Brain pericyte (primary cell): ENCODE measurements at regions not wholly inside any gene's neighbourhood (a gene's known extent, or its start where the extent isn't known, plus 50 kb on each side); places are given as distances from the start of the nearest gene placed in this dataset.

ENCODE experiments used
- DNase-seq: peaks from one replicate; pipeline ENCODE4 v3.0.0-alpha.2; 2012; ENCODE audit warnings: low read depth, low spot score

DNA sequence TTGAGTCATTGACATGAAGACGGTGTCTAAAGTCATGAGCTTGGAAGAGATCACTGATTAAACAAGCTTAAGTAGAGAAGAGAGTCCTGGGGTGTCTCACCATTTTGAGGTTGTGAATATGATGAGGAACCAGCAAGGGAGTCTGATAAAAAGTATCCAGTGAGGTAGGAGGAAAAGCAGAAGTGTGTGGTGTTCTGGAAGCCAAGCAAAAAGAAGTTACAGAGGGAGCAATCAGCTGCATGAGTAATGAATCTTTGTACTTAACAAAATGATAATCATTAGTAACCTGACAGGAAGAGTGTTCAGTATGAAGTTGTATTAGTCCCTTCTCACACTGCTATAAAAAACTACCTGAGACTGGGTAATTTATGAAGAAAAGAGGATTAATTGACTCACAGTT, 131.3 kb downstream of the C11orf87 start:
- no peak for DNase-seq

DNA sequence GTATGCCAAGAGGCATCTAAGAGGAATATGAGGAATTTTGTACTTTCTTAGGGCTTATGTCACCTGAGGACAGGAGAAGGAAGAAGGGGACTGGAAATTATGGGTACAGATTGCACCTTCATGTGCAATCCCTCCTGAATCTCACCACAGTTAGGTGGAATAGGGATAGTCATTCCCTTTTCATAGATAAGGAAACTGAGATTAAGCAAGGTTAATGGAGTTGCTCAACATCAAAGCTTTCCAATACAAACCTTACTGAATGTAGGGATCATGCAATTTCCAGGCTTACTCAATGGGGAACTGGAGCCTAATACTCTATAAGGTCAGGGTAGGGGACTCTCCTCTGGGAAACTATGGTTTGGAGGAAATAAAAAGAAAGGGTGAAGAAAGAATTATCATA, 133.0 kb downstream of the C11orf87 start:
- DNase-seq, result no peak

DNA sequence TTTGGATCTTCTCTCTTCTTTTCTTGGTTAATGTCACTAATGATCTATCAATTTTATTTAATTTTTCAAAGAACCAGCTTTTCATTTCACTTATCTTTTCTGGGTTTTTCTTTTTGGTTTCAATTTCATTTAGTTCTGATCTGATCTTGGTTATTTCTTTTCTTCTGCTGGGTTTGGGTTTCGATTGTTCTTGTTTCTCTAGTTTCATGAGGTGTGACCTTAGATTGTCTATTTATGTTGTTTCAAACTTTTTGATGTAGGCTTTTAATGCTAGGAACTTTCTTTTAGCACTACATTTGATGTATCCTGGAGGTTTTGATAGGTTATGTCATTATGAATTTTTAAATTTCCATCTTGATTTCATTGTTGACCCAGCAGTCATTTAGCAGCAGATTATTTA, 142.3 kb downstream of the C11orf87 start:
- no peak for DNase-seq

DNA sequence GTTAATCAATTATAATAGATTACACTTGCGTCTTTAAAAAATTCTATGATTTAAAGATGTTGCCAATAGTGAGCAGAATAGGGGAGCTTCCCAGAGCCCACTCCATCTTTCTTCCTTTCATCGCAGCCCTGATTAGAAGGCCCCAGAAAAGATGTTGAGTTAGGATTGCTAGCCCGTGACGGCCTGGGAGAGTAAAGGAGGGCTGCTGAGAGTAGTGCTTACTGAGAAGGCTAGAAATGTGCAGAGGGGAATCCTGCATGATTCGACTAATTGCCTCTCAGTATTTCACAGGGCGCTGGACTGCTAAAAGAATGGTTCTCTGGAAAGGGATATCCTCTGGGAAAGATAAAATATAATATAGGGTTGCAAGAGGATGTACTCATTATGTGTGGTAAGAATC, 160.5 kb downstream of the C11orf87 start:
- DNase-seq, result no peak

DNA sequence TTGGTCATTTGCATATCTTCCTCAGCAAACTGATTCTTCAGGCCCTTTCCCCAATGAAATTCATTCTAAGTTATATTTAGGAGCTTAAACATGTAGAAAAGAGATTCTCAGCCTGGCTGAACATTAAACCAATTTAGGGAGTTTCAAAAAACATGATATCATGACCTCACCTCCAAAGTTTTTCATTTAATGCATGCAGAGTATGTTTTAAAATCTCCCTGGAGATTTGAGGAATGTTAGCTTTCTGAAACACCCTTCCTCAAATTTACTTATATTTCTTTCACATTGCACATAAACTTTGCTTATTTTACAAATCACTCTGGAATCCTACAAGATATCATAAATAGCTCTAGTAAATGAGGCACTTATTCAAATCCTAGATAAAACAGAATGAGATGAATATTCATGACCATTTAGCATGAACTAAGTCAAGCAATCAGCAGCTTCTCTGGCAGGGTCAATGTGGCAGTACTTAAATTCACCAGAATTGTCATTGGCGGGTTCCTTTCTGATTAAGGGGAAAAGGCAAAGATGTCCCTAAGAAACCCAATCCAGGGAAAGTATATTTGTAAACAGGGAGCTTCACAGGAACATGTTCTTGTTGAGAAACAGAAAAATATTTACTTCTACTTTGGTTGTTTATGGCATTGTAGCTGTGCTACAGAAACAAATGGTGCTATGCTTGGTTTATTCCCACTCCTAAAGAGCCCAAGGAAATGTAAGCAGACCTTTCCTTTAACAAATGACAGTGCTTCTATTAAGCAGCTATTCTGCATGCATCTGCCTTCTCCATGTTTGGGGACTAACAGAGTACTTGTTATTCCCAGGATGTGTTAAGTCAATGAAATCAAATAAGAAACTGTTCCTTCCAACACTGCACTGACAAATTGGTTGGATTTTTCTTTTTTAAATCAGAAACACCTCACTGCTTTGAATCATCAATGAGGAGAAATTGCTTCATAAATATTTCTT, 162.3 kb downstream of the C11orf87 start:
- DNase-seq, result no peak

DNA sequence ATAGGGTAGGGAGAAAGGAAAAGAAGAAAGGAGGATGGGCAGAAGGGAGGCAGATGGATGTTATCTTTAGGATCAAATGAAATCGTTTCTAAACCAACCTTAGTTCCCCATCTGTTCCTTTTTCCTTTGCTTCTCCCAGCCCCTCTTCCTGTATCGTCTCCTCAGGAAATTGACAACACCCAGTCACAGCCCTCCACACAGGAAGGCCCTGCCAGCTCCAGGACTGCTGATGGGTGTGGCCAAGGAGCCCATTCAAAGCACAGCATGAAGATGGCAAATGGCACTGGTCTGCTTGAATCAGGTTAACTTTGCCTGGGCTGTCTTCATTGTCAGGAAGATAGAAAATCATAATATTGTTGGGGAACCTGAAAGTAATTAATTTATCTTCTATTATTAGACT, 164.8 kb downstream of the C11orf87 start:
- no peak for DNase-seq

DNA sequence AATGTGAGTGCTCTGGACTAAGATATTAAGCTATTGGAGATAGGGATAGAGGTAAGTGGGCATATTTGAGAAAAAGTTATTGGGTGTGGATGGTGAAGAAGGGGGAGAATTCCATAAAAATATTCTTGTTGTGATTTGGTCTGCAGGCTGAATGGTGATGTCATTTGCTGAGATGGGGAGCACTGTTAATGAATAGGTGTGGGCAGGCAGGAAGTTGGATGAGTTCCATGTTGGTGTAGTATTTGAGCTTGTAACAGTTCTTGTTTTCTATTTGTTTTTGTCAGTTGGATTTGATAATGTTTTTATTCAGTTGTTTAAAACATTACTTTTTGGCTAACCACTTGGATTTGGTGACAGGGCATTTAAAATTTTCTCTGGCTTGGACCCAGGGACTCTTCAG, 168.8 kb downstream of the C11orf87 start:
- no peak for DNase-seq

DNA sequence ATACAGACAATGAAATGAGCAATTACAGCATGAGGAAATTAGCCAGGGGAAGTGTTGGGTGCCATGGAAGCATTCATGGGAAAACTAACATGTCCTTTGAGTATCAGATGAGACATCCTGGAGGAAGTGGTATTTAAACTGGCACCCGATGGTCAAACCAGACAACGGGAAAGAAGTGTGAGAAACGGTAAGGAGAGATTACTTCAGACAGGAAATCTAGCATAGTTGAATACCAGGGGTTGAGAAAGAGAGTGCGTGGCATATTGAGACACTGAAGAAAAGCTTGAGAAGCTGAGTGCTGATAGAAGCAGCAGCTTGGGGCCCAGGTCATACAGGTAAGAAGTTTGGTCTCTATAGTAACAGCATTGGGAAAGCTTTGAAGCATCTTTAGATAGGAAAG, 175.3 kb downstream of the C11orf87 start:
- DNase-seq, result no peak

DNA sequence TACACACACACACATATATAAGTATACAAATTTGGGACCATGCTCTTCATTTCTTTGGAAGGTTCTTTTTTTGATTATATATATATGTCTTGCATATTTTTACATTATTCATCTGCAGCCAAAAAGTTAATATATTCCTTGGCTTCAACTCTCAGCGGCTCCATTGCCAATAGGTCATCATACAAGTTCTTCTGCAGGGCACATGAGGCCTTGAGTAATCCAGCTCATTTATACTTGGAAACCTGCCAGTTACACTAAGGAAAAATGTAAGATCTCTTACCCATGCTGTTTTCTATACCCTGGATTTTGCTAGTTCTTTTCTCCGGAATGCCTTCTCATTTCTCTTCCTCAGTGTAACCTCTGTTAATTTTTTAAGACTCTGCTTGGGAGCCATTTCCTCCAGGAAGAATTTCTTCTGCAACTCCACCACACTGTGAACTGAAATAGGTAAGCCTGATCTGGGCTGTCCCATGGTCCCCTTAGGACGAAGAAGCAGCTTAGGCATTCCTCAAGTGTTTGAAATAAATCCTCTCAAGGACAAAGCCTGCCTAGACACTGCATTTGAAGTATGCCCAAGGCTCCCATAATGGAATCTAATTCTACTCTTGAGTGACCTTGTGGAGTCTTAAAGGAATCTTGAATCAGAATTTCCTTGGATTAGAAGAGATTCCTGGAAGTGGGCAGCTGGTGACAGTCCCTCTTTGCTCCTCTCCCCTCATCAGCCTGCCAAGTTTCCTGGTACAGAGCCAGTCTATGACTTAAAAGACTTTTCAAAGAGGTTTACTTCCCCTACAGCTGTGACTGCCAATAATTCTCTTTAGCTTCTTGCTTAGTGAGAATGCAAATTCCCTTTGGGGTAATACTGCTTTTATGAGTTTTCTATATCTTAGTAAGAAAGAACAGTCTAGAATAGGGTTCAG, 182.8 kb downstream of the C11orf87 start:
- DNase-seq, result no peak

DNA sequence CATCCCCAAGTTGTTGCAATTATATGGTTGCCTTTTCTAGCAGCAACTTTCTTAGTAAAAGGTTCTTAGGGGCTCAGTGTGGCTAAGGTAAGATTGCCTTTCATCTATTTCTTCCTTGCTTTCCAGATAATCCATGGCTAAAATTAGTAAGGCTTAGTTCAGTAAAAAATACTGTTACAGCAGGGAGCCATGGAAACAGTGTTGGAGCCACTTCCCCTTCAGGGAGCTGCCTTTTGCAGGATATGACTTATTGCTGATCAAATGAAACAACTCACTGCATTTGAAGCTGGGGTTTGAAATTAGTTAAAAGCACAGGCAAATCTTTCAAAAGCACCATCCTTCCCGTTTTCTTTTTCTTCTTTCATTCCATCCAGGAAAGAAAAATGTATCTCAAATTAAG, 184.3 kb downstream of the C11orf87 start:
- DNase-seq, result no peak

DNA sequence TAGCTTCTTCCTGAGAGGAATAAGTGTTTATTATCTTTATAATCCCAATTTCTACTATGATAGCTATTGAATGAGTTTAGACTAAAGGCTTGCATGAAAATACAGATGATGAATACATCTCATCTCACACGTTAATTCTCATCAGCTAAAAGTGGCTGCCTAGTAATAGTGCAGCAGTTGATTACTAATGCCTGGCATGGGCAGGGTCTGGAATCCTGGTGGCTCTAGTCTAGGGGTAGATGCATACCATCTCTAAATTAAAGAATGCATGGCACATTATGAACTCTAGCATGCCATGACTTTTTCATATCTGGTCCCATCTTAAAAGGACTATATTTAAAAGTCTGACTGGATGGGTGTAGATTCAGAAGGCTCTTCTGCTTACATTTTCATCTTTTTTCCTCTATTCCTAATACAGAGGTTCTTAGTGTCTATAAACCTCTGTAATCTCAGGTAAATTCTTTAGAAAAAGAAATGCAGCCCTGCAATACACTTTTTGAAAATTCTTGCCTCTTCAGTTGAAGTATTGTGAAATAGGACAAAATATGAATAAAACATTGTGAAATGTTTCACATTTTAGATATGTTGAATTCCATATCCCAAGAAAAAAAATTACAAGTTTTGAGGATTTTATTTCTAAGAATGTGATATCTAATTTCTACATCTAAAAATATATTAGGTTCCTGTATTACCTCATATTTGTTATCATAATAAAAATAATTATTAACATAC, 187.6 kb downstream of the C11orf87 start:
- no peak for DNase-seq

DNA sequence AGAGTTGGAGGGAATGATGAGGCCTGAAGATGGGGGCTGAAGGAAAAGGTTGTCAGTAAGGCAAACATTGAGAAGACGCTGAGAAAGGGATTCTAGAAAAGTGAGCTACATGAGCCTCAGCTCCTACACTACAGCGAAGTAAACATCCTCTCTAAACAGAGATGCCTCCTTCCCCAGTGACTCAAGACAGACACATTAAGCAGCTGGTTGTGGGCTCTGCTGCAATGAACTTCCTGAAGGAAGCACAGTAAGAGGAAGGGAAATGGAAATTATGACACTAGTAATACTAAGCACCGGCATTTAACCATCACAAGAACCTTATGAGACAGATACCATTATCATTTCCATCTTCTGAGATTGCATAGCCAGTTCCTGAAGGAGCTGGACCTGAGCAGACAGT, 190.5 kb downstream of the C11orf87 start:
- DNase-seq, result no peak

DNA sequence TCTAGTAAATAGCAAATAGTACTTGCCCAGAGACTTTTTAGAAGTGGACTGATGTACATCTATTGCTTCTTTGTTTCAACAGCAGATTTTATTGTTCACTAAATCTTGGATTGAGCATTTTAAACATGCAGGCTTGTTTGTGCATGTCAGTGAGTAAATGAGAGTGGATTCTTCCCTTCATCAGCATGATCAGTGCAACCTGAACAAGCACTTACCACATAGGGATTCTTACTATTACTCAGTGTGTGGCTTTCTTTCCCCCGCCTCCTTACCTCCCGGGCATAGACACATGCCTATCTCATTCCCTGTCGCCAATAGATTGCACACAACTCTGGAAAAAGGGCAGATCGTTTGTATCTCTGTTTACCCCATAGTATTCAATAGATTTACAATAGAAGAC, 197.5 kb downstream of the C11orf87 start:
- DNase-seq, result no peak

DNA sequence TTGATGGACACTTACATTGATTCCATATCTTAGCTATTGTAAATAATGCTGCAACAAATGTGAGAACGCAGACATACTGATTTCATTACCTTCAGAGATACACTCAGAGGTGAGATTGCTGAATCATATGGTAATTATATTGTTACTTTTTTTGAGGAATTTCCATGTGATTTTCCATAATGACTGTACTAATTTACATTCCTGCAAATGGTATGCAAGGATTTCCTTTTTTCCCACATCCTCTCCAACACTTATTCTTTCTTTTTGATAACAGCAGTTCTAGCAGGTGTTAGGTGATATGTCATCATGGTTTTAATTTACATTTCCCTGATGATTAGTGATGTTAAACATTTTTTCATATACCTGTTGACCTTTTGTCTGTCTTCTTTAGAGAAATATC, 207.7 kb downstream of the C11orf87 start:
- no peak for DNase-seq

DNA sequence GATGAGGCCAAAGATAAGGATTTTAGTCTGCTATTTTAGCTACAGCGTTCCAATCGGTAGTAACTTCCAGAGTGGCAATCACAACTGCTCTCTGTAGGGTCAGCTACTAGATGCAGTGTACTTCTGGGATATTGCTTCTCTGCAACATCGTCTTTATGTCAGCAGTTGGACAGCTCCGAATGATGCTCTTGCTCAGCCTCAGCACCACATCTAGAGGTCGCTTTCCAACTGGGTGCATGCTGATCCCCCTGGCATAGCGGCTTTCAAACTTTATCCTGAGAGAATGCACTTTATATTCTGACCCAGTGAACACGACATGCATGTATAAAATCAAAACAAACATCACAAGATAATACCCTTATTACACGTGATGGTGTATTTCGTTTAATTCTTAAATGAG, 219.6 kb downstream of the C11orf87 start:
- no peak for DNase-seq

DNA sequence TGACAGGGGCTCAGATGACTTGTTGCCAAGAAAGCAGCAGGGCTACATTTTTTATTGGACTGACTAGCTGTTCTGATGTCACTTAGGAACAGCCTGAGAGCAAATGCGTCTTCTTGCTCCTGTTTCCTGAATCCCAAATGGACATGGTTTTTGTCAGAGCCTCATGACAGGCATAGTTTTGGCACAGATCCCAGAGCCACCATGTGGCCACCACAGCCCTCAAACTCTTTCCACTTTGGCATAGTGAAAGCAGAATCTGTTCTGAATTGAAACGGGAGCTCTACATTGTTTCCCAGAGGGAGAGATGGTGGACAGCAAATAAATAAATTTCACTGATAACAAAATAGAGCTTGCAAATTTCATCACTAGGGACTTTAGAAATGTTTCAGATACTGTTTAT, 222.2 kb downstream of the C11orf87 start:
- no peak for DNase-seq

DNA sequence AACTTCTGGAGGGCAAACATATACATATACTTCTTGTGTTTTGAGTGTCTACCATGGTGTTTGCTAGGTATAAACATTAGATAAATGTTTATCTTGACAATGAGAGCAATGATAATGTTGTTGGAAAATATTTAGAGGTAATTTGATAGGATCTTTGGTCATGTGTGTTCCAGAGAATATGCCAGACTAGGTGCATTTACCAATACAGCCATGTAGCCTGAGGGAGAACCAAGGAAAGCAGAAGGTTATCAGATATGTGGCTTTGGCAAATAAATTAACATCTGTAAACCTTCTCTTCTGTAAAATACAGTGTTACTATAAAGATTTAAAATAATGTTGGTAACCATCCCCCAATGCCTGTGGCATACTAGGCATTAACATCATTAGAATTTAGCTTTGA, 226.8 kb downstream of the C11orf87 start:
- no peak for DNase-seq

DNA sequence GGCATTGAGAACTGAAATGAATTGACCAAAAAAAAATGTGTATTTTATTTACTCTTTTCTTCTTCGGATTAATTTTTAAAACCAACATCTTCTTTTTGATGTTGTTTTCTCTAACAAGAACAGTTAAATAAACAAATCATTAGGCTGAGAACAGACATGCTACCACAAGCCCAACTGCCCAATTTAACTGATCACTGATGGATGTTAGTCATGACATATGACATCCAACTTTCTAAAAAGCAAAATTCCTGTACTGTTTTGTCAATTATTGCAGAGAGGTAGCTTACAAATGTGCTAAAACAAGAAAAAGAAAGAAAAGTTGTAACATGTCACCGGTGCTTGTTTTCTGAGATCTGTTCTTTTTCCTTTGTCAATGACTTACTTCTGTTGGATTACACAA, 232.1 kb downstream of the C11orf87 start:
- DNase-seq, result no peak

DNA sequence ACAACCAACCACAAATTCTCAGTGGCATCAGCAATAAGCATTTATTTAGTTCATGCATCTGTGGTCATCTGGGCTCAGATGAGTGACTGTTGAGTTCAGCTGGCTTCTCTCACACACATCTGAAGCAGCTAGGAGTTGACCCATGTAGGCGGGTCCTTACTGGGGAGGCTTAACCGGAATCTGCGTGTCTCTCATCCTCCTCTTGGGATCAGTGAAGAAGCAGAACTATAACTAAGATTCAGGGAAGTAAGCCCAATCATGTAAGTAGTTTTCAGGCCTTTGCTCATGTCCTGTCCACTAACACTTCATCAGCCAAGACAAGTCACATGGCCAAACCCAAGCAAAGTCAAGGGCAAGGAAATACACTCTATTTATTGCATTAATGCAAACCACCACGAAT, 236.2 kb downstream of the C11orf87 start:
- no peak for DNase-seq

DNA sequence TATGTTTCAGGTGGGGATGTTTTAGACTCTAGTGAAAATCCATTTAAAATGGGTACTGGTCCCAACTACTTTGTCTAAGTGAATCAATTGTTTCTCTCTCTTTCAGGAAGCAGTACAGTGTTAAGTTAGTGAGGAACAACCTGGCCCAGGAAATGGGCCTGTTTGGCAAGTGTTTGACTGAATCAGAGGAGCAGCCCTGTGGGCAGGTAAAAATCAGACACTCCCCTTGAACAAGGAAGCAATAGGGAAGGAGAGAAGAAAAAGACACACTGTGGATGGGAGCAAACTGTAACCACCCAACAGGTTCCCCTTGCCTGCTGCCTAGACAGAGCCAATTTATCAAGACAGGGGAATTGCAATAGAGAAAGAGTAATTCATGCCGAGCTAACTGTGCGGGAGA, 245.7 kb downstream of the C11orf87 start:
- DNase-seq, result no peak

DNA sequence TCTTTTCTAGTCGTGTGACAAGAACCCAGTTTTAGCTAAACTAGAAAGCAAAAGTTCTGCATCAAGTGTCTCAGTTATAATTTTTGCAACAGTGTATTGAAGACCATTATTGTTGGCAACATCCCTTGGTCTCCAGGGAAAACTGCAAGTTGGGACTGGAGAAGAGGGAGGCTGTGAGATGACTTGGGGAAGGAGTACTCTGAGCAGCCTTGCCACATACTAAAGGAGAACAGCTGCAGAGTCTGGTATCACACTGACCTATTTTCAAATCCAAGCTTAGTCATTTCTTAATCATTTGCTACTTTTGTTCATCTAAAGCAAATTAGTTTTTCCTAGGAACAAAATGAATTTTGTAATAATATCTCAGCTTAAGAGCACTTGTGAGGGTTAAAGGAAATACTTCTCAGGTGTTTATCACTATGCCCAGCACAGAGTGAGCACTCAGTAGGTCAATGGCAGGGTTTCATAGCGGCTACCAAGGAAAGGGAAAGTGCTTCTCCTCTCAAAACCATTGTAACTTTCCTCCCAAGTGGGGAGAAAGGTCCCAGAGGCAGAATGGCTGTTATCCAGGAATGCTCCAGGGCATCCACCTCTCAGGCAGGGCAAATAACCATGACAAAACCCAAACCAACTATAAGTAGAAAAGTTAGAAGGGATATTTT, 247.1 kb downstream of the C11orf87 start:
- DNase-seq, result no peak
